Right lobe of liver (tissue), 6 donors: ENCODE measurements at regions not wholly inside any gene's neighbourhood (a gene's known extent, or its start where the extent isn't known, plus 50 kb on each side); places are given as distances from the start of the nearest gene placed in this dataset.

Experiments
- ATAC-seq, 4 donors: fragments of 200-7000 bp; cut with Tn5 transposase; one replicate each; pipeline ENCODE4 v1.9.1; 2020; ENCODE audit warnings: mild to moderate bottlenecking in 4 of 4, moderate library complexity in 4 of 4
- DNase-seq, 3 donors: peaks; one replicate each; pipeline ENCODE4 v3.0.0-alpha.2; 2020
- H3K27ac ChIP-seq, 3 donors: fragments of 200-600 bp; one replicate each; pipeline ENCODE4 v1.8.0; 2022
- H3K27me3 ChIP-seq, 2 donors: fragments of 200-600 bp; one replicate each; pipeline ENCODE4 v1.8.0; 2022
- H3K36me3 ChIP-seq, 4 donors: fragments of 200-600 bp; sonication (generic) in 1 of 4; one replicate each; pipeline versions ENCODE4 v1.5.1 to v1.8.0; 2017 to 2022; ENCODE audit warnings: control low read depth in 1 of 4
- H3K4me1 ChIP-seq, 4 donors: fragments of 200-600 bp; sonication (generic) in 1 of 4; one replicate each; pipeline versions ENCODE4 v1.5.1 to v1.8.0; 2017 to 2022; ENCODE audit warnings: control low read depth in 1 of 4
- H3K4me3 ChIP-seq, 3 donors: fragments of 200-600 bp; one replicate each; pipeline ENCODE4 v1.8.0; 2022
- H3K9me3 ChIP-seq, 4 donors: fragments of 200-600 bp; sonication (generic) in 1 of 4; one replicate each; pipeline versions ENCODE4 v1.5.1 to v1.8.0; 2017 to 2022; ENCODE audit warnings: control low read depth in 1 of 4
- POLR2A ChIP-seq: fragments of 450-650 bp; IDR thresholded peaks from one replicate; pipeline ENCODE4 v1.6.1; 2017; ENCODE audit warnings: antibody characterized with exemption, mild to moderate bottlenecking
- WGBS: methylation state at CpG from one replicate; pipeline ENCODE4 v1.1.6; 2018; ENCODE audit warnings: low coverage, low lambda C conversion rate; ENCODE audit not compliant: insufficient coverage; ENCODE audit errors: missing lambda C conversion rate; 5-methylcytosine and 5-hydroxymethylcytosine counted together
- intact Hi-C, 2 donors: fragments of 100-400 bp; cut with DNase I; formaldehyde crosslinking; loops; one replicate each; pipeline versions ENCODE4 v1.11.2 to v1.14.1; 2022
- TF ChIP-seq, protein P1 (sequence below), 4 donors: fragments of 200-600 bp in 3 of 4; fragments of 450-650 bp in 1 of 4; IDR thresholded peaks; one replicate each; pipeline versions ENCODE4 v1.5.1 to v1.8.0; 2016 to 2022; ENCODE audit warnings: antibody characterized with exemption in 4 of 4, mild to moderate bottlenecking in 2 of 4
- donor health status: DM: no; HTN: yes; CAD: no.
- donor health status: DM: no; HTN: no; CAD: no.
- donor health status: DM: no; HTN: no; CAD: no.
- donor health status: DM: no; HTN: yes; CAD: no.
- donor health status: DM: no; HTN: yes; CAD: no.

DNA sequence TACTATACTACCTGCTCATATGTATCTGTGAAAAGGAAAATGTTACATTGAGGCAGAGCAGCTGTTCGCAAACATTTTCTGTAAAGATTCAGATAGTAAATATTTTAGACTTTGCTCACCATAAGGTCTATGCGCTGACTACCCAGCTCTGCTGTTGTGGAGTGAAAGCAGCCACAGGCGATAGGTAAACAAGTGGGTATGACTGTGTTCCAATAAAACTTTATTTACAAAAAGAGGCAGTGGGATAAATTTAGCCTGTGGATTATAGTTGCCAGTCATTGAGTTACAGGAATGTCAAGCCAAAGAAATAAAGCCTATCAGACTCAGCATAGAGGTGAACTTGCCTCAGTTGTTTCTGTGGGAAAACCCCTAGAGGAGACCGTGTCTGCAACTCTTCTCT lies 487.7 kb upstream of the API5 start:
- Histone ChIP-seq H3K27me3 (no peaks in the 10 kb centered on the region), H3K4me3 (no peak overlapping the region), H3K36me3 (no peaks in the 10 kb centered on the region), H3K4me1 (no peaks in the 10 kb centered on the region), H3K27ac (no peak overlapping the region), H3K9me3 (no peaks in the 10 kb centered on the region)
- TF ChIP-seq, protein P1, sequence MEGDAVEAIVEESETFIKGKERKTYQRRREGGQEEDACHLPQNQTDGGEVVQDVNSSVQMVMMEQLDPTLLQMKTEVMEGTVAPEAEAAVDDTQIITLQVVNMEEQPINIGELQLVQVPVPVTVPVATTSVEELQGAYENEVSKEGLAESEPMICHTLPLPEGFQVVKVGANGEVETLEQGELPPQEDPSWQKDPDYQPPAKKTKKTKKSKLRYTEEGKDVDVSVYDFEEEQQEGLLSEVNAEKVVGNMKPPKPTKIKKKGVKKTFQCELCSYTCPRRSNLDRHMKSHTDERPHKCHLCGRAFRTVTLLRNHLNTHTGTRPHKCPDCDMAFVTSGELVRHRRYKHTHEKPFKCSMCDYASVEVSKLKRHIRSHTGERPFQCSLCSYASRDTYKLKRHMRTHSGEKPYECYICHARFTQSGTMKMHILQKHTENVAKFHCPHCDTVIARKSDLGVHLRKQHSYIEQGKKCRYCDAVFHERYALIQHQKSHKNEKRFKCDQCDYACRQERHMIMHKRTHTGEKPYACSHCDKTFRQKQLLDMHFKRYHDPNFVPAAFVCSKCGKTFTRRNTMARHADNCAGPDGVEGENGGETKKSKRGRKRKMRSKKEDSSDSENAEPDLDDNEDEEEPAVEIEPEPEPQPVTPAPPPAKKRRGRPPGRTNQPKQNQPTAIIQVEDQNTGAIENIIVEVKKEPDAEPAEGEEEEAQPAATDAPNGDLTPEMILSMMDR (IDR thresholded peaks at IDR 0.05): no peak
- no peak for TF ChIP-seq POLR2A
- WGBS: 41% methylated on average over 4 of the region's 4 CpGs
- DNase-seq (no peak), ATAC-seq (no peak)
- intact Hi-C loops: no loop called here

DNA sequence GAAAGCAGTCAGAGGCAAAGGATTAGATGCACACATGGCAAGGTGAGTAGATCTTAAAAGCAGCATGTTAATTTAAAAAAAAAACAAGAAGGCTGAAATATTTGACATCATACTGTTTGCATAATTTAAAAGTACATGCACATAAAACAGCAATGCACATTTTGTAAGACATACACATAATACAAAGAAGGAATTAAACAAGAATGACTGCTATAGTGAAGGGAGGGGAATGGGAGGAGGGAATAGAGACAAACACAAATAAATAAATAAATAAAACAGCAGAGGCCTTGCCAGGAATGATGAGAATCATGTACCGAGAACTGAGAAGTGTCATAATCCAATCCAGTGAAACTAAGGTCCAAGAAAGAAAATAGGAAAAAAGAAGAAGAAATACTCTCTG lies 486.2 kb upstream of the API5 start:
- intact Hi-C loops: no loop called here
- Histone ChIP-seq H3K27ac (no peak overlapping the region), H3K36me3 (no peaks in the 10 kb centered on the region), H3K4me1 (no peaks in the 10 kb centered on the region), H3K27me3 (no peaks in the 10 kb centered on the region), H3K9me3 (no peaks in the 10 kb centered on the region), H3K4me3 (no peak overlapping the region)
- TF ChIP-seq POLR2A: no peak
- TF ChIP-seq, protein P1 (IDR thresholded peaks at IDR 0.05): no peak
- 71% methylated on average over 1 of the region's 1 CpG for WGBS
- DNase-seq (no peak), ATAC-seq (no peak)

DNA sequence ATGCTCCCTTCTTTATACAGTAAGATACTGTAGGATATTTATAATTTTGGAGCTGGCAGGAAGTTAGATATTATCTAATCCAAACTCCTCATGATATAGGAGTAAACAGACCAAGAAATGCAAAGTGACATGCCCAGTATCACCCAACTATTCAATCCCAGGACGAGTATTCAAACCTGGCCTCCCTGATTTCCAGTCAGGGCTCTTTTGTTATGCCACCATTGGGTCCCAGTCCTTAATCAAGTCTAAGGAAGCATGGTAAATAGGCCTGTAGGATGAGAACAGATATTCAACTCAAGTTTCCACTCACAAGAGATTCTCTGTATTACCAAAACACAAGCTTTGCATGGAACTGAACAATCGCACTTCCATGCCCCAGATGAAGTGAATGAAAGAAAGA lies 484.0 kb upstream of the API5 start:
- no peaks in the 10 kb centered on the region for H3K4me1 ChIP-seq
- no peaks in the 10 kb centered on the region for H3K36me3 ChIP-seq
- H3K9me3 ChIP-seq: no peaks in the 10 kb centered on the region
- intact Hi-C loops: no loop called here
- H3K27ac ChIP-seq: no peak overlapping the region
- H3K27me3 ChIP-seq: no peaks in the 10 kb centered on the region
- WGBS: 36% methylated on average over 2 of the region's 2 CpGs
- no peak for TF ChIP-seq POLR2A
- TF ChIP-seq, protein P1 (IDR thresholded peaks at IDR 0.05): no peak
- ATAC-seq: no peak
- no peak for DNase-seq
- no peak overlapping the region for H3K4me3 ChIP-seq

DNA sequence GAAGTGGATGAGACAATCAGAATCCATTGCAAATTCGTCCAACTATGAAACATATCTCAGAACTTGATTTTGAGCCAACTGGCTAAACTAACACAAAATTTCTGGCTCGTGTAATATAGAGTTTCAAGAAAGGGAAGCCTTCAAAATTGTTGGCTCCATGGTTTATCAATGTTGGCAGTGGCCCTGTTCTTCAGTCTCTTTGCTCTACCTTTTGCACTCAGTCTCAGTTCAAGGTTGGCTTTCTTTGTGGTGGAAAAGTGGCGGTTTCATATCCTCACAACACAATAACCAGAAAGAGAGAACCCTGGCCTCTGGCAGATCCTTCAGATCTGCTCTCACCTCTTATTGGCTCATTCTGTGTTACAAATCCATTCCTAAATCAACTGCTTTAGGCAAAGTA lies 473.8 kb upstream of the API5 start:
- intact Hi-C loops: no loop called here
- no peaks in the 10 kb centered on the region for H3K36me3 ChIP-seq
- no peaks in the 10 kb centered on the region for H3K27me3 ChIP-seq
- ATAC-seq: no peak
- H3K4me3 ChIP-seq: no peak overlapping the region
- no peak for DNase-seq
- WGBS: 42% methylated on average over 3 of the region's 3 CpGs
- H3K27ac ChIP-seq: no peak overlapping the region
- TF ChIP-seq, protein P1 (IDR thresholded peaks at IDR 0.05): no peak
- no peak for TF ChIP-seq POLR2A
- H3K4me1 ChIP-seq: no peaks in the 10 kb centered on the region
- H3K9me3 ChIP-seq: no peaks in the 10 kb centered on the region

DNA sequence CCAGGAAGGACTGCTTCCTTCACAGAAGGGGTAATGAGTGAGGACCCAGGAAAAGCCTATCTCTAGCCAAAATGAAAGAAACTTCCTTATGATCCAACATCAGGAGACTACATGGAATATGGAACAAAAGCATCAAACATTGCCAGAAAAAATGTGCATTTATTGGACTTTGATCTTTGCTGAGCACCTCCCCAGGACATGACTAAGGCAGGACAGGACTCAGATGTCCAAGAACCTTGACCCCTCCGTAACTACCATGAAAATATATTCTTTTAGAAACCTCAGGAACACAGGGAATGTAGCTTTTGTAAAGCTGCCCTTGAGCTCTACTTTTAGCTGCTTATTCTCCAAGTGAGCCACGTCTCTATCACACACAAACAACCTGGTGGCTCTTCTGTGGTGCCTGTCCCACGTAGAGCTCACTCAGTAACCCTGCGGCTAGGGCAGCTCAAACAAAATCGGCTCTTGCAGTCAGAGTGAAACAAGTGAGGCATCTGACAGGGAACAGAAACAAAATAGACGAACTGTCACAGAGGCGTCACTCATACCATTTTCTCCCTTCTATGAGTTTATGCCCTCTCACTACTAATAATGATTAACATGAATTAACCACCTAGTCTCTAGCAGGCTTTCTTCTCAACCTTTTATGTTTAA lies 471.5 kb upstream of the API5 start:
- intact Hi-C loops: no loop called here
- Histone ChIP-seq H3K27me3 (no peaks in the 10 kb centered on the region), H3K9me3 (no peaks in the 10 kb centered on the region), H3K27ac (no peak overlapping the region), H3K4me1 (no peaks in the 10 kb centered on the region), H3K4me3 (no peak overlapping the region), H3K36me3 (no peaks in the 10 kb centered on the region)
- WGBS: 54% methylated on average over 7 of the region's 7 CpGs
- DNase-seq: no peak
- ATAC-seq: no peak
- TF ChIP-seq, protein P1 (IDR thresholded peaks at IDR 0.05): no peak
- no peak for TF ChIP-seq POLR2A
